ENCODE measurements at regions not wholly inside any gene's neighbourhood (a gene's known extent, or its start where the extent isn't known, plus 50 kb on each side); places are given as distances from the start of the nearest gene placed in this dataset.

DNA sequence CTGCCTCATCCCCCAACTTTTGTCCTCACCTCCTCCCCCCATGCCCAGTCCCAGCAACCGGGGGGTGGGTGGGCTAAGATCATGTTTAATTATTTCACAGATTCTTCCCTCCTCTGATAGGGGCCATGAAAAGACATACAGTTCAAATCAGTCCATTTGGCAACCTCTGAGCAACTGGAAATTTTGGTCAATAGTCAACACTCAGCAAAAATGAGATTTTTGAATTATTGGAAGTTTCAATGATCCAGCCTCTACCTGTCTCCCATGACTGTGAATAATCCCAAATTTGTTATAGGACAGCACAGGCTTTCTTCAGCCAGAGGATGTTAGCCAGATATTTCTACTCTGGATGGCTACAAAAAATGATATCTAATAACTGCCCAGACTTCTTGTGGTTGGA is 549.9 kb downstream of the TNS1 start:
- TF ChIP-seq CTCF (IDR thresholded peaks at IDR 0.05; ENCODE audit: low read depth, low read length, poor library complexity, severe bottlenecking), result no peak
- no peak for TF ChIP-seq EZH2phosphoT487 (IDR thresholded peaks at IDR 0.05; ENCODE audit: borderline replicate concordance, low read length)

All from DOHH2 (cell line).